GM18508 (cell line): ENCODE measurements at regions not wholly inside any gene's neighbourhood (a gene's known extent, or its start where the extent isn't known, plus 50 kb on each side); places are given as distances from the start of the nearest gene placed in this dataset.

Source experiments
- ATAC-seq: cut with Tn5 transposase; IDR thresholded peaks from one replicate; pipeline ENCODE4 v1.9.1; 2021; ENCODE audit warnings: moderate number of reproducible peaks; ENCODE audit not compliant: insufficient read depth, unreplicated experiment

GRCh38 chr7:155138204-155138603 is 68.1 kb downstream of the HTR5A start:
- ATAC-seq = no peak

DNA sequence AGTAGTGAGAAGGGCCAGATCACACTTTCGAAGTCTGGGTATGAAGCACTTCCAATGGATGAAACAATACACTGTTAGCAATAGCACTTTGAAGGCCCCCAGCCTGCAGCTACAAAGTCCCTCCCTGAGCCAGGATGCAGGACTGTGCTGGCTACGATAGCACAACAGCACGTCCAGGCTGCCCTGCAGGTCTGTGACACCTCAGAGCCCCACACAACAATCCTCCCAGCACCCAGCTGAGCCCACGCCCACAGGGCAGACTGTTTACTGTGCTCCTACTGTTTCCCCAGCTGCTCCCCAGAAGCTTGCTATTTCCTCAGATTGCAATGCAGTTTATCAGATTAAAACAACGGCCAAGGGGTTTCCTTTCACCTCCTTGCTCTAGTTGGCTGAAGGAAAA is 71.4 kb downstream of the HTR5A start:
- no peak for ATAC-seq

DNA sequence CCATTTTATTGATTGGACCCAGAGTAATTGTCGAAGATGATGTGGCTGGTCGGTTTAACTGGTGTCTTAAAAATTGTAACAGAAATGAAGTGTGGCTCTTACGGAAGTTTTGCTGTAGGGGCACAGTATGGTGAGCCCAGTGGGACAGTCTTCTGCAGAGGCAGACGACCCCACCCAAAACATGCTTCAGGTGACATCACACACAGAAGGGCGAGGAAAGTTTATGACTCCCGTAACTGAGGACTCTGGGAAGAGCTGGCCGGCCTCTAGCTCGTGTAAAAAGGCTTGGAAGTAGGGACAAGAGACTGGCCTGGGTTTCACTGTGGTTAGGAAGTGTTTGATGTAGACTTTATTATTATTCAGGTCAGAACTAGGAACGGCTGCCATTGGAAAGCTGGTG is 73.3 kb downstream of the HTR5A start:
- ATAC-seq = no peak

GRCh38 chr7:155144371-155144770 is 74.2 kb downstream of the HTR5A start:
- ATAC-seq = no peak

- ATAC-seq = no peak
These were observed 75.5 kb downstream of the HTR5A start for GRCh38 chr7:155145477-155146255.

- no peak for ATAC-seq
These were observed 77.0 kb downstream of the HTR5A start for GRCh38 chr7:155147172-155147571.

- ATAC-seq = no peak
These were observed 77.5 kb downstream of the HTR5A start for GRCh38 chr7:155147624-155148023.

DNA sequence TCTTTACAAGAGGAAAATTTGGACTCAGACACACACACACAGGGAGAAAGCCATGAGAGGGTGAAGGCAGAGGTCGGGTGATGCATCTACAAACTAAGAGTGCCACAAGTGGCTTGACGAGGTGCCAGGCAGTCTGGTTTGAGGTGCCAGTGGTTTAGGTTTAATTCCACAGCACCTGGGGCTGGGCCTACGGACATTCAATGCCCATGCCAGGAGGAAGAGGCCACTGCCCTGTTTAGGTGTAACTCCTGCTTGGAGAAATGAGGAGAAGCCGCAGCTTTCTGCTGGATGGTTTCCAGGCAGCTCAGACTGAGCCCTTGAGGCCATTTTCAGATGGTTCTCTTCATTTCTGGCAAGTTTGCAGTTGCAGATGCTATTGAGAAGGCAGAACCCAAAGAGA is 83.6 kb downstream of the HTR5A start:
- ATAC-seq = no peak

DNA sequence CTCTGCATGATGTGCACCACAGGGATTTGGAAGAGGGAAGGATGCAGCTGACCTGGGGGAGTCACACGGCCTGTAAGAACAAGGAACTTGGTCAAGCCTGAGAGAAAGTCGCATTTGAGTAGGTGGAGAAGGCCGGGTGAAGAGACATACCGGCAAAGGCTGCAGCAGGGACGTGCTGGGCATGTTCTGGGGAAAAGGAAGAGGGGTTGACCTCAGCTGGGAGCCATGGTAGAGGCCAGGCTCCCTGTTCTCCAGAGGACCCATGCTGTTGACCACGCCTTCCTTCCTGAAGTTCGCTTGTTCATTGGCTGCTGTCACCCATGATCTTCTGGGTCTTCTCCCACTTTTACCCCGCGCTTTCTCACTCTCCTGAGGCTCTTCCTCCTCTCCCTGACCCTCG is 84.5 kb downstream of the HTR5A start:
- no peak for ATAC-seq

DNA sequence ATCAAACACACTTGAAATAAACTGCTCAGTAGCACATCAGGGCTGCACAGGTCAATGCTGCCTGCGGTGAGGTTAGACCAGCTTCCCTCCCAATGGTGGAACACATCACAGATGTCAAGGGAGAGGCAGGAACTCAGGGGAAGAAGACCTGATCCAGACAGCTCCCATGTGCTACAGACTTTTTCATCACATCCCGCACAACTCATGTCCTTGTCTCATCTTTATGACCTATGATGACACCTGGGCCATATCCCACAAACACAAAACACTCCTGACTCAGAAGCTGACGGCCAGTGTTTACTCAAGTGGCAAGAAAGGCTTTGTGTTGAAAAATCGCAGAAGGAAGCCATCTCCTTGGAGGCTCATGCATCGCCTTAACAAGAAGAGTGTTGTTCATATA is 91.6 kb downstream of the HTR5A start:
- no peak for ATAC-seq

GRCh38 chr7:155162422-155162821 is 92.3 kb downstream of the HTR5A start:
- no peak for ATAC-seq

- no peak for ATAC-seq
These were observed 93.6 kb downstream of the HTR5A start for GRCh38 chr7:155163696-155164095.

- ATAC-seq = no peak
These were observed 94.2 kb downstream of the HTR5A start for GRCh38 chr7:155164316-155164715.

GRCh38 chr7:155166108-155166507 is 96.0 kb downstream of the HTR5A start:
- no peak for ATAC-seq

DNA sequence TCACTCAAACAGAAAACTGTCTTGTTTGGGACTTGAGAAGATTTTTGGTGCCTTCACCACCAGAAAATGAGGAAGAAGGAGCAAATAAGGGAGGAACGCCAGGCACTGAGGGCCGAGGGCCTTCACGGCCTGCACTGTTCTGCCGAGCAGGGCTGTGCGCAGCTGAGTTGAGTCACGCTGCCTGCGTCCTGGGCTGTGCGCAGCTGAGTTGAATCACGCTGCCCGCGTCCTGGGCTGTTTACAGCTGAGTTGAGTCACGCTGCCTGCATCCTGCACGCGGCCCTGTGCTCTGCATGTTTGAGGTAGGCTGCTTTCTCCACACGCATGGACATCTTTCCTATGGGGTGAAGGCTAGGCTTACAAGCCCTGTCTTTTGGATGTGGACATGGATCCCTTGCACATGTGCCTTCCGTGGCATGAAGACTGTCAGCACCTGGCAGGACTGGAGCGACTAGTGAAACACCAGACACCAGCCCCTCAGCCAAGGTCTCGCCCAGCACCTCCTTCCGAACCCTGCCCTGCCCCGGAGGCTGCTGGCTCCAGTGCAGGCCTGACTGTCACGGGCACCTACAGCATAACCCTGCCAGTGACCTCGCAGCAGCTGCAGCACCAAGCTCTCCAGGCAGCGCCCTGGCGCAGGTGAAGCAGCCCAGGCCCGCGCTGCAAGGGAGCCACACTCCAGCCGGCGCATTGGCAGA is 96.7 kb downstream of the HTR5A start:
- no peak for ATAC-seq

- no peak for ATAC-seq
These were observed 97.7 kb downstream of the HTR5A start for GRCh38 chr7:155167706-155168365.

DNA sequence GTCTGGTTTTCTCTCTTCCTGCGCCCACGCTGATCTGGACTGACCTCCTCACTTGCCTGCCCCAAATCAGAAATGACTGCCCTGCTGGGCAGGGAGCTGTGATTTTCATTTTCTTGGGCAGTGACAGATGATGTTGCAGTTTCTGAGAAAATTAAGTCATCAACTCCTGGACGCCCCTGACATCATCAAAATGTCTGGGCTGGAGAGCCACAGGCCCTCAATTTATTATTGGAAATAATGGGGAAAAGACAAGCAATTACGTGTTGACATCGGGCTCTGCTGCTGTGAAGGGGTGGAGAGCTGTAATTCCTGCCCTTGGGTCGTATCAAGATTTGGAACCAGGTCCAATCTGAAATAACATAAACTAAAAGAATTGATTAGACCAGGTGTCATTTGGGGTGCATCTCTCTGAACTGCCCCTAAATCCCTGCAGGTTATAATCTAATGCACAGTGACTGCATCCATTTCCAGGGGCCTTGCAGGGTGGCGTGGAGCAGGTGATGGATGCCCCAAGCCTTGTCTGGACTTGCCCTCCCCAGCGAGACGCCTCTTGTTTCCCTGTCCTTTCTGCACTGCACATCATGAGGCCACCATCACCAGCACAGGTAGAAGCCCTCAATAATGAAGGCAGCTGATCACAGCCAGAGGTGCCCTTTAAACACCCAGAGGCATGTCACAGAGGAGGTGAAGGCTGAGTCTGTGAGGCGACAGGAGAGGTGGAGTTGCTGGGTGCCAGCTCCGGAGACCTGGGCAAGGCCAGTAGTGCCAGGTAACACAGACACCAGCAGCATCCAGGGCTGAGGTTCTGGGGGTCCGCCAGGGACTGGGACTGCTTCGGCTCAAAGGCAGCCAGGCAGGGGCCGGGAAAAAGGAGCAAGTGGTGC is 98.7 kb downstream of the HTR5A start:
- ATAC-seq = no peak

GRCh38 chr7:155169498-155170065 is 99.5 kb downstream of the HTR5A start:
- ATAC-seq = no peak

DNA sequence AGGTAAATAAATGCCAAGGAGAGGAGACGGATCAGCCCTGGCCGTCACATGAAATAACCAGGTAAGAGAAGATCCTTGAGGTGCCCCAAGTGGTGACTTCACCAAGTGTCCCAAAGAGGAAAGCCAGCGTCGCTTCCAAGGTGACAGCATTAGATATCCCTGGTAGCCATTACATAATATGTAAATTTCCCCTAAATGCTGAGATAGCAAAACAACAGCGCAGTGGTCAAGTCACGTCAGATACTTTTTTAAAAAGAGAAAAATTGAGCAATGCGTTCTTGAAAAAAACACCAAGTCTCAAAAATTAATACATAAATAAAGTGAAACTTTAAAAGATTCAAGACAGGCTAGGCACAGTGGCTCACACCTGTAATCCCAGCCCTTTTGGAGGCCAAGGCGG is 100.2 kb downstream of the HTR5A start:
- ATAC-seq = no peak

- ATAC-seq = no peak
These were observed 102.0 kb downstream of the HTR5A start for GRCh38 chr7:155172141-155172540.
